HUDEP-2 (cell line): ENCODE measurements at regions not wholly inside any gene's neighbourhood (a gene's known extent, or its start where the extent isn't known, plus 50 kb on each side); places are given as distances from the start of the nearest gene placed in this dataset.

Experiments
- DNase-seq, 76 experiments: peaks; one replicate each; lab custom pipeline; 2025; ENCODE audit not compliant: unreplicated experiment in 76 of 76; lab: John Stamatoyannopoulos, UW

DNA sequence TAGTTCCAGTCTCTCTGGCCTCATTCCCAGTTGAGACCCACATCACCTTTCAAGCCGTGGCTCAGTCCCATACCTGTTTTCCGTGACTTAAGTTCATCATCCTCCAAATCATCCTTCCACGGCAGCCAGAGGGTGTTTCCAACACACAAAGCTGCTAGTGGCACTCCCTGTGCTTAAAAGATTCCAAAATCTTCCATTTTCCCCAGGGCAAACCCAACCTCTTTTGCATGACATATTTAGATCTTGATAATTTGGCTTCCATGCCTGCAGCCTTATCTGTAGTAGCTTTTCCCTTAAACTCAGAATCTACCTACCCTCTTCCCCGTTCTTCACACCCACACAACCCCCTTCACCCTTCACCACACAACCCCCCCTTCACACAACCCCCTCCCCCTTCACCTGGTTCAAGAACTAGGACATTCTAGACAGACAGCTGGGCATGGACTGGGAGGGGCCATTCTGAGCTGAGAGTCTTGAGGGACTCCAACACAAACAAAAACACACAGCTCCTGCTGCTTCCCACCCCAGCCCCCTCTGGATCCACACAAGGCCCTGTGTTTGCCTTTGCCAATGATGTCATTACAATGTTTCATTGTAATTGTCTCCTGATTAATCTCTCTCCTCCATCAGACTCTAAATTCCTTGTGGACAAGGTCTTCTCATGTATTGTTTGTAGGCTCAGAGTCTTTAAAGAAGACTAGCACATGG is 268.2 kb downstream of the SH3GL2 start:
- DNase-seq: no peak

DNA sequence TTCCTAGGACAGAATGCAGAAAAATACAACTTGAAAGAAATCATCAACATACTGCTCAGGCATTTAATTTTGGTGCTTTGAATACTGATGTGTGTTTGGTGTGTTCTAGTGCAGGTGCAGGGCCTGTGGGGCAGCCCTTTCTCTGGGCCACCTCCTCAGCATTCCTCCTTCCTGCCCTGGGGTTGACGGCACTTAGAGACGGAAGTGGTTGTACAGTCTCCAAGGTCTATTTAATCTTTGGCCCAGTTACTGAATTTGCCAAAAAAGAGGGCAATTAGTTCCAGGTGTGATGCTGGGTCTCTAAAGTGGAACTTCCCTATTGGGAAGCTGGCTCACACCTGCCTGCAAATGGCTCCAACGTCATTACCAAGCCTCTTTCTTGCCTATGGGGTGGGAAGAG is 269.0 kb downstream of the SH3GL2 start:
- no peak for DNase-seq

DNA sequence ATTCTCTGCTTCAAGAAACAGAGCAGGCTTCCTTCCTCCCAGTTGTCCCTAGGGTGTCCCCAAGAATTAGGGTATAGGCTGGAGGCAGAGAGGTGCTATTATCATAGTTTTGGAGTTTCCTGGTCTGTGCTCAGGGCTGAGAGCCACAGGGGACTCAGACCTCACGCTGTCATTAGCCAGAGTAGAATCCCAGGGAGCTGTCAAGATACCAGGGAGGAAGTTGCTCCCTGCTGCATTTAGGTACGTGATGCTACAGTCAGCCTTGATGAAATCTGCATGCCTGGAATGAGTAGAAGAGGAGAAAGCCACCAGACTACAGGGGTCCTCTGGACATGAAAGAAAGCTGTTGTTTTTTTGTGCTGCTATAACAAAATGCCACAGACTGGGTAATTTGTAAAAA is 273.2 kb downstream of the SH3GL2 start:
- no peak for DNase-seq

DNA sequence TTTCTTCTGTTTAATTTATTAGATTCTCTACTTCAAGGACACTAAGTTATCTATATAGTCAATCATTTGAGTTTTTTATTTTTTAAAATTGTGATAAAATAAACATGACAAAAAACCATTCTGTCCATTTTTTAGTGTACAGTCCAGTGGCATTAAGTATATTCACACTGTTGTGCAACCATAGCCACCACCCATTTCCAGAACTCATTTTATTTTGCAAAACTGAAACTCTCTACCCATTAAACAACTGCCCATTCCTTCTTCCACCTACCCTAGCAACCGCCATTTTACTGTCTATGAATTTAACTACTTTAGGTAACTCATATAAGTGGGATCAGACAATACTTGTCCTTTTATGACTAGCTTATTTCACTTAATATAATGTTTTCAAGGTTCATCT is 275.6 kb downstream of the SH3GL2 start:
- no peak for DNase-seq

DNA sequence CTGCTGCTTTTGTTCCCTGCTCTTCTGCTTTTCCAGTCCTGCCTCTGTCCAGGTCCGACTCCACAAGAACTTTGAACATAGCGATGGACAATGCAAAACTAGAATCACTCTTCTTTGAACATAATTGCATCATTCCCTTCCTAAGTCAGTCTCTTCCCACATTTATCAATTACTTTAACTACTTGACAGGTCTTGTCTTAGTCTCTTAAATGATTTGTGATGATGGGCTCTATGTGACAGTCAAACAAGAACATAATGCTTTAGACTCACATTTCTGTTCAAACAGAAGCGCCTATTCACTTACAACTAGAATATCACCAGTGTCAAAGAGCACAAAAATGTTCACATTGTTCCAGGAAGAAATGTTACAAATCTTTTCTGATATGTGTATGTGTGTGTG is 278.1 kb downstream of the SH3GL2 start:
- no peak for DNase-seq

DNA sequence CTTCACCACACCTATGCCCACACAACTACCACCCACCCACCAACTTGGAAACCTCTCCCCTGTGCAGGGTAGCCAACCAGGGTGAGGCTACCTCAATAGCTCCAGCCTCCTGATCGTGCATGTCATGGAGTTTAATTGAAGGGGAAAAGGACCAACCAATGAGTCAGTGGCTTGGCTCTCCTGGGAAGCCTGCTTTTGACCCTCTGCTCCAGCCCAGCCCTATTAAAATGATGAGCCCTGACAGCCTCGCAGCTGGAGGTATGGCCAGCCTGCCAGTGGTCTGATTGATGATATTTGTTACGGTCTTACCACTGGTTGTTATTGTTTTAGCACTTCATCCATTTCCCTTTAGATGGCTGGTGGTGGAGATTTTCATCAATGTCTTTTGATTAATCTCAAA is 280.4 kb downstream of the SH3GL2 start:
- no peak for DNase-seq

DNA sequence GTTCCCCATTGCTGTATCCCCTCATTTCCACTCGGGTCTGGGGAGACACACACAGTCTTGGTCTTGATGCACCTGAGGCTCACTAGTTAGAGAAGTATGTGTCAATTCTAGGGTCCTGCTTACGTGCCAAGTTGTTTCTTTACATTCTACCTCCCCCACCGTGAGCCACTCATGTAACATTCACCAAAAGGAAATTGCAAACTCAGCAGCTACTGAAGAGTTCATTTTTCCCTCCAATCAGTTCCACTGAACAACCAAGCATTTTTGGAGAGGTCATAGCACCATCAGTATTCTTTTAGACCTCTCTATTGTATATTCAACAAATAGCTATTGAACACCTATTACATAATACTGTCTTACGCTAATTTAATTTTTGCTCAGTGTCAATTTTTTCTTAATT is 281.1 kb downstream of the SH3GL2 start:
- no peak for DNase-seq

DNA sequence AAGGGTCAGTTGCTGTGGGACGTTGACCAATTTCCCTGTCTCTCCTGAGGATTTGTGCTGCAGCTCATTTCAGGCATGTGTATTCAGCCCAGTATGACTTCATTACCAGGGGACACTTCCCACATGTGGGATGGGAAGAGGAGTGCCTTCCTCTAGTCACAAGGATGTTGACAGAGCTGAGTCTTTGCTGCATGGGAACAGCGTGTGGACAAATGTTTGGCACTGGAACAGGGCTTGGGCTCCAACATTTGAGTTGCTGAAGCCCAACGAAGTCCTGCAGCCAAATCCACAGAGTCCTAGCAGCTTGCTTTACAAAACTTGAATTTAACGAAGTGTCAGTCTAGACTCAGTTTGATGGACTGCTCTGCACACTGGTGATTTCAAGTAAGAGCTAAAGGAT is 283.2 kb downstream of the SH3GL2 start:
- DNase-seq: no peak

DNA sequence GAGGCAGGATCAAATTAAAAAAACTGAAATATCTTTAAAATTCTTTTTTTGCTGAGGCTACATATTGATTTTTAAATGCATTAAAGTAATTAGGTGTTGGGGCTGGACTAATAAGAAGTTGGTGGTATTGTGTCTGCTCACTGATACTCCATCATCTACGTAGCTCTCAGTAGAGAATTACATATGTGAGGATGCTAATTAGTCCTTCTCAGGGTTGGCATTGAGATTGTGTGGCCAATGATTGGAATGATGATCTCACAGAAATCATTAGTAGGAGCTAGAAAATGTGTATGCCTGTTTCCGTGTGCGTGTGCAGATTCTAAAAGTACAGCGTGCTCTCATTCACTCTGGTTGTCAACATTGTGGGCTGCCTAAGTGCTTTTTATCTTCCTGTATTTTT is 283.8 kb downstream of the SH3GL2 start:
- DNase-seq: no peak

DNA sequence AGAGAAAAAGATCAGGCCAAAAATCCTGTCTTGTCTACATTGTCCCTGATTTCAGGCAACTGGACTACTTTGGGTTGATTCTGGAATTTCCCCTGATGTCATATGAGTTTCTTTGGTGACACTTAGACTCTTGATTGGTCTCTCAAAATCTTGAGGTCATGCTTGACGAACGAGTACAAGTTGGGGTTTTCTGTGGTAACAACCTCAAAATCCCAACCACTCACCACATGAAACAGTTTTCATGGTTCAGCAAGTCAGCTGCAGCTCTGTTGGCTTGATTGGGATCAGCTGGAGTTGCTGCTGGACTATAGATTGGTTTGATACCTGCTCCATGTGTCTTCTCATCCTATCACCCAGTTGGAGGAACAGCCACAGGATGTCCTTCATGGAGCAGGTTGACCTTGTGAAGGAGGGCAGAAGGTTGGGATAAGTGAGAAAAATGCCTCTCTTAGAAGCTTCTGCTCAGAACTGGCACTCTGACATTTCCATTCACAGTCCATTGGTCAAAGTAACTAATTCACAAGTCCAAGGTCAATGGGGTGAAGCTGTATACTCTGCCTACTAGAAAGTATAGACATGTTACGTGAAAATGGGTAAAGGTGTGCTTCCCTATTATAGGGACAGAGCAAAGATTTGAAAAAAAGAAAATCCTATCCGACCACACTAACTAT is 284.5 kb downstream of the SH3GL2 start:
- no peak for DNase-seq

DNA sequence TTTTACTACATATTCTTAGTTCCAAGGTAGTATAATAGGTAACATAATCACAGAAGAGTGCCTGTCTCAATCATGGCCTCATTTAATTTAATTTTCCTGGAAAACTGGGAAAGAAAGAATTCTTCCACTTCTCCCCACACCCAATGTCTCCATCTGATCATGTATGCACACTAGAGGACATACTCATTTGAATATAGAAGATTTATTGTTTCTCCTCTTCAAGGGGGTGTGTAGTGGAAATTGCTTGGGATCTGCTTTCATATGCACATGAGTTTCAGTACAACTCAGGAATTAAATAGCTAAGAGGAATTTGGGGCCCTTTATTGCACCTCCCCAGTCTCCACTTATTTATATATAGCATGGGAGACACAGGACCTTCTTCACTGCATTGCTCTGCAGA is 285.1 kb downstream of the SH3GL2 start:
- DNase-seq: no peak

DNA sequence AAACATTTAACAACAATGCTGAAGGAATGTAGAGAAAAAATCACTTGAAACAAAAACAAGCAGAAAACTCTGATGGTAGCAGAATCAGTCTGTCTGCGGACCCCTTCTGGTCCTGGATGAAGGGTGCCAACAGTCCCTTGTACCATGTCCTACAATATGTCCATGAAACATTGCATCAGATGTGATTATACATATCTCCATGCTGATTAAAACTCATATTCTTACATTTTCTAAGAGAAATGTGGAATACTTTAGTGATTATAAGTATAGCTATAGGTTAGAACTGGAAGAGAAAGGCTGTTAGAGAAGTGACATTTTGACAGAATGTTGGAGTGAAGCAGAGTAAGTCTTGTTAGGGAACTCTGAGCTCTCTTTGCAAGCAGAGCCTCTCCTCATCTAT is 286.1 kb downstream of the SH3GL2 start:
- DNase-seq: no peak

DNA sequence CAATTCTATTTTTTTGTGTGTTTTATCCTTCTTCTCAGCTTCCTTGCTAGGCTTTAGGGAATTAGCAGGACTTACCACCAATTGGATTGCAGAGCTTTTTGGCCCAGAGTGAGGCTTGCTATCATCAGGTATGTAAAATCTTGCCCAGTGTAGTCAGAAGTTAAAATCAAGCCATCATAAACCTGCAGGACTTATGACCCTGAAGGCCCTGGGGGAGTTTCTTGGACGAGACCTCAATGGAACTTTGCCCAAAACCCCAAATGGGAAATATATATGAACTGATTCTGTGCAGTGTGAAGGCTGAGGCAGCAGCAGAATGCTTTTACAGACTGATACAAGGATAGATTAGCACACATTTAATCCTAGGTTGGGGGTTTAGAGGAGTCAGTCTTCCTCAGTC is 287.0 kb downstream of the SH3GL2 start:
- DNase-seq: no peak

DNA sequence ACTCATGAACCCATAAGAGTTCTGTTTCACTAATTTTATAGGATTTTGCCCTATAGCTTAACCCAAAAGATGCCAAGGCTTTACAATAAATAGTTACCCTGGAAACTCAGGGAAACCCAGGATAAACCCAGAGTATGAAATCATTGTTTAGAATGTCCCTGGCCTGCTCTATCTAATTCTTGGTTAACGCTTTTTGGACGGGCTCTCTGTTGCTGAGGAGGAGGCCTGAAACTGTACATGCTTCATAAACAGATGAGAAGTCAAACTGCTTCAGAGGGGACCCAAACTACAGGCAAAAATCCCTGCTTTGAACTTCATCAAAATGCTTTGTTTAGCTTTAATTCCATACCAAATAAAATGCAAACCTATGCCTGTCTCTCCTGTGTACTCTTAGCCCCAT is 291.9 kb downstream of the SH3GL2 start:
- DNase-seq: no peak

DNA sequence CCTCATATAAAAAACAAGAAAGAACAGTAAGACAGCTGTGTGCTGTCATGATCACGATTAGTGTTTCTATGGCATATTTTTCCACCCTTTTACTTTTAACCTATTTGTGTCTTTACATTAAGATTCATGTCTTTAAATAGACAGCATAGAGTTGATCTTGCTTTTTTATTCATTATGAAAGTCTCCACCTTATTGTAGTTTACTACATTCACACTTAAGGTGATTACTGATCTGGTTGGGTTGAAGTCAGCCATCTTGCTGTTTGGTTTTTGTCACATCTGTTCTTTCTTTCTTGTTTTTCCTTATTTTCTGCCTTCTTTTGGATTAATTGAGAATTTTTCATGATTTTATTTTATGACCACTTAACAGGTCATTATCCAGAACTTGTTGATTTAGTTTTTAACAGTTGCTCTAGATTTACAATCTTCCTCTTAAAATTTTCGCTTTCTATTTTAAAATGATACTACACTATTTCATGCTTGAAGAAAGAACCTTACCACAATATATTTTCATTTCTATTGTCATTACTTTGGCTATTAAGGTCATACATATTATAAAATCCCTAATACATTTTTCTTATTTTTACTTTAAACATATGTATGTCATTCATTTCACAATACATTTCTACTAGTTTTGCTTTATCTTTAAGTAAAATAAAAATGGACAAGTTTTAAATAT is 292.5 kb downstream of the SH3GL2 start:
- no peak for DNase-seq

DNA sequence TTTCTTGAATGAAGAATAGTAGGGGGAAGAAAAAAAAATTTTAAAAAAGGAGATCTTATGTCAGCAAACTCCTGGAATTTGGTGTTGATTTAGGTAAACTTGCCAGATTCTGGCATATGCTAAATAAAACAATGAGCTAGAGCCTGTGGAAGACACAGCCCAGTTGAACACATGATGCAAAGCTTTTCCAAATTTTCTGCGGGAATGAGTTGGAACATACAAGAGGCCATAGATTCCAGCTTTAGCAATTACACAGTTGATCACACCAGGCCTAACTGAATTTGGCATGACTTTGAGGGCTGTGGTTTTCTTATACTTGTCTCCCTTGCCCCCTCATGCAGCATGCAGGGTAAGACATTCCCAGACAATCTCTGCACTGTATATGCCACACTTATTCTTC is 297.0 kb downstream of the SH3GL2 start:
- DNase-seq: no peak

DNA sequence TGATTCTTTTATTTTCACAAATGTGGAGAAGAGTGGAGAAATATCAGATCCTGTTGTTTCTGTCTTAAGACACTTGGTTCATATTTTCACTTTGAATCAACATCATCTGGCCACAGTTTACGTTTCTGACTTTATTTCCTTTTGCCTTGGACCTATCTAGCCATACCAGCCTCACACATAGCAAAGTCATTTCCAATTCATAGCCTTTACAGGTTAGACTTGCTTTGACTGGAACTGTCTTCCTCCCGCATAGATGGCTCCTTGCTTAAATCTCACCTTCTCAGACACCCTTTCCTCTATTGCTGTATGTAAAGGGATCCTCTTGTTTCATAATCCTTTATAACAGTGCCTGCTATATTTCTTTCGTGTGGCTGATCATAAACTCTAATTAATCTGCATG is 297.8 kb downstream of the SH3GL2 start:
- DNase-seq: no peak

DNA sequence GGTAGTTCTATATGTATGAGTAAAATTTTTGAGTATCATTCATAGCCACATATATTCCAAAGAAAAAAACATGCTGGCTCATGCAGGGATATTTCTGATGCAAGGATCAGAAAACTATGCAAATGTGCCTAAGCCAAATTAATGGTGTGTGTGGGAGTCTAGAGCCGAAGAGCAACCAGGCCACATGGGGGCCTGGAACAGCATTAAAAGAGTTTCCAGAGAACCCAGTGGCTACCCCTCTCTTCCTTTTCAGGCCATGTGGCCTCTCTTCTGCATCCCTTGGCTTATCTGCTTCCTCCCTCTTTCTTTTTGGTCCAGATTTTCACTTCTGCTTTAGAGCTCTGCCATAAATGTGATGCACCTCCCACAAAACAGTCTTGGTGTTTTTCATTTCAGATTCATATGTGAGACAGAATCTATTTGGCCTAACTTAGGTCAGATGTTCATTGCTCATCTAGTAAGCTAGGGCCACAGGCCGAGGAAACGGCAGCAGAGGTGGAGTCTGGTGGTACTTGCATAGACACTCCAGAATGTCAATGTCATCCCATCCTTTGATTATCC is 300.0 kb downstream of the SH3GL2 start:
- no peak for DNase-seq

DNA sequence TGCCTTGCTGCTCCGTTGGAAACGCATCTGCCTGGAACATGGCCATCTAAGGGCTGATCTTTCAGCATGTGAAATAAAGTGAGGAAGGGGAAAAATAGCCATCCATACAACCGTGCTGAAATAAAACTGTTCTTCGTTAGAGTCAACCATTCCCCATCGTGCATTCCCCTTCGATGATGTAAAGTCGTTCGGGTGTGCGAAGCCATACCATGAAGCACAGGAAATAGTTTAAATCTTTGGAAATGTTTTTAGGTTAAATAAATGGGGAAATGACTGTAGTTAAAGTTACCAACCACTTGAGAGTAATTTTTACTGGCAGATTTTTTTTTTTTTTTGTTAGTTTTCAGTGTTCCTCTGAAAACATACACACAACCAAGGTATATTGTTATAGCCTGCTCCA is 302.5 kb downstream of the SH3GL2 start:
- no peak for DNase-seq

DNA sequence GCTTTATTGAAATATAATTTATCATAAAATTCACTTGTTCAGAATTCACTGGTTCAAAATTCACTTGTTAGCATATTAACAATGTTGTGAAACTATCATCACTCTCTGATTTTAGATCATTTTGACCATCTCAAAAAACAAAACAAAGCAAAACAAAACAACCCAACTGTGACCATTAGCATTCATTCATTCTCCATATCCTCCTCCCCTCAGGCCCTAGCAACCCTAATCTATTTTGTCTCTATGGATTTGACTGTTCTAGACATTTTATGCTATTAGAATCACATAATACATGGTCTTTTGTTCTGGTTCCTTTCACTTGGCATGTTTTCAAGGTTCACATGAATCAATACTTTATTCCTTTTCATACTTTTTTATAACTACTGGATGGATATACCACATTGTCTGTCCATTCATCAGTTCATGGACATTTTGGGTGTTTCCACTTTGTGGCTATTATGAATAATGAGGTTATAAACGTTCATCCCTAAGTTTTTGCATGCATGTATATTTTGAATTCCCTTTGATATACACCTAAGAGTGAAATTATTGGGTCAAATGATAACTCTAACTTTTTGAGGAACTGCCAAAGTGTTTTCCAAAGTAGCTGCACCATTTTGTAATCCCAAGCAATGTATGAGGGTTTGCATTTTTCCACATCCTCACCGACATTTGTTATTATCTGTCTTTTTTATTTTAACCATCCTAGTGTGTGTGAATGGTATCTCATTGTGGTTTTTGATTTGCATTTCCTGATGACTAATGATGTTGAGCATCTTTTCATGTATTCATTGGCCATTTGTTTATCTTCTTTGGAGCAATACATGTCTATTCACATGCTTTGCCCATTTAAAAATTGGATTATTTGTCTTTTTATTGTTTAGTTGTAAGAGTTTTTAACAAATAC is 304.1 kb downstream of the SH3GL2 start:
- no peak for DNase-seq

DNA sequence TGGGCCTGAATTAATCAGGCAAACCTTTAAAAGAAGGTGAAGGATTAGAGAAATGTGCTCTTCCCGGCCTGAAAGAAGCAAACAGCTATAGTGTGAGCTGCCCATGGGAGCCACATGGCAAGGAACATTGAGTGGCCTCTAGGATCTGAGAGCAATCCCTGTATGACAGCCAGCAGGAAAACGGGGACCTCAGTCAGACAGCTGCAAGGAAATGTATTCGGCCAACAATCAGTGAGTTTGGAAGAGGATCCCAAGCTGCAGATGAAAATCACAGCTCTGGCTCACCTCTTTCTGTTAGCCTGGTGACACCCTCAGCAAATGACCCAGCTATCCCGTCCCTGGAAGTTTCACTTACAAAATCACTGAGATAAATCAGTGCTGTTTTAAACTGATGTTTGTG is 309.2 kb downstream of the SH3GL2 start:
- DNase-seq: no peak
